HUES48 (cell line): ENCODE measurements at regions not wholly inside any gene's neighbourhood (a gene's known extent, or its start where the extent isn't known, plus 50 kb on each side); places are given as distances from the start of the nearest gene placed in this dataset.
"Not testable (repeated sequence)": the region's sequence is repeated elsewhere in the genome, so short reads cannot be mapped to it uniquely, and the experiment has no call there.

ENCODE experiments used
- H3K27ac ChIP-seq: one replicate; pipeline ENCODE4 v1.7.0; 2013; ENCODE audit warnings: low read depth, low read length, inconsistent platforms
- H3K27me3 ChIP-seq: 2 replicates; pipeline ENCODE4 v1.6.1; 2013; ENCODE audit warnings: mild to moderate bottlenecking, low read length; ENCODE audit not compliant: control insufficient read depth, insufficient read depth
- H3K36me3 ChIP-seq: 2 replicates; pipeline ENCODE4 v1.6.1; 2013; ENCODE audit warnings: low read length; ENCODE audit not compliant: control insufficient read depth, insufficient read depth
- H3K4me1 ChIP-seq: 2 replicates; pipeline ENCODE4 v1.6.1; 2013; ENCODE audit warnings: mild to moderate bottlenecking, low read length; ENCODE audit not compliant: control insufficient read depth, insufficient read depth
- H3K4me3 ChIP-seq: 2 replicates; pipeline ENCODE4 v1.5.1; 2013; ENCODE audit warnings: mild to moderate bottlenecking, low read depth, low read length
- H3K9ac ChIP-seq: 2 replicates; pipeline ENCODE4 v1.6.1; 2013; ENCODE audit warnings: mild to moderate bottlenecking, low read depth, low read length, moderate library complexity
- H3K9me3 ChIP-seq: 2 replicates; pipeline ENCODE4 v1.6.1; 2013; ENCODE audit warnings: low read length; ENCODE audit not compliant: control insufficient read depth, insufficient read depth

DNA sequence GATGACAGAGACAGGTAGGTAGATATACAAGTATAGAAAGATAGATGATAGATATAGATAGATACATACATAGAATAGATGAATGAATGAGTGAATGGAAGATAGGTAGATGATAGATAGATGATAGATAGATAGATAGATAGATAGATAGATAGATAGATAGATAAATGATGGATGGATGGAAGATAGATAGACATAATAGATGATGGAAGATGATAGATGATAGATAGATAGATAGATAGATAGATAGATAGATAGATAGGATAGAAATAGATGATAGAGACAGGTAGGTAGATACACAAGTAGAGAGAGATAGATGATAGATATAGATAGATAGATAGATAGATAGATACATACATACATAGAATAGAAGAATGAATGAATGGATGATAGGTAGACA lies 510.1 kb upstream of the AUTS2 start:
- H3K27me3 ChIP-seq = no peaks in the 10 kb centered on the region
- no peak overlapping the region for H3K27ac ChIP-seq
- no peaks in the 10 kb centered on the region for H3K36me3 ChIP-seq
- no peak overlapping the region for H3K9ac ChIP-seq
- H3K4me1 ChIP-seq = no peaks in the 10 kb centered on the region
- H3K4me3 ChIP-seq = no peak overlapping the region
- peaks cover 3% of the 10 kb centered on the region; the same call in 1 of the 2 replicates for H3K9me3 ChIP-seq

GRCh38 chr7:69090936-69091335 lies 507.3 kb upstream of the AUTS2 start:
- Histone ChIP-seq H3K9ac (no peak overlapping the region), H3K27me3 (no peaks in the 10 kb centered on the region), H3K9me3 (peaks cover 14% of the 10 kb centered on the region), H3K36me3 (no peaks in the 10 kb centered on the region), H3K4me1 (no peaks in the 10 kb centered on the region), H3K4me3 (no peak overlapping the region), H3K27ac (no peak overlapping the region)

DNA sequence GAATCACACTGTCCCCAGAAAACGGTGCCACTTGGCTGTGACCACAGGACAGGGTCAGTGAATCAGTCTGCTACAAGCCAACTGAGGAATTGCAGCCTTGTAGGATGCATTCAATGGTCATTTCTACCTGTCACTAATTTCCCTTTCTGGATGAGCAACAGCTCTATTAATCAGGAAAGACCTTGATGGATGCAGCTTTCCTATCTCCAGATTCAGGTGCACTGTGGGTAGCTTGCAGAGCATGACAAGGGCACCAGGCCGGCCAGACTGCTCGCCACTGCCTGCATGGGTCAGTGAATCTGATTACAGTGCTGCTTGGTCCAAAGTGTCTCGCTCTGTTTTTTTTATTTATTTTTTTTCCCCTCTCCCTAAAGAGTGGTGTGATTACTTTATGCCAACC lies 506.8 kb upstream of the AUTS2 start:
- no peak overlapping the region for H3K27ac ChIP-seq
- H3K36me3 ChIP-seq = no peaks in the 10 kb centered on the region
- no peaks in the 10 kb centered on the region for H3K27me3 ChIP-seq
- H3K4me3 ChIP-seq = no peak overlapping the region
- H3K9me3 ChIP-seq = peaks cover 14% of the 10 kb centered on the region
- H3K9ac ChIP-seq = no peak overlapping the region
- no peaks in the 10 kb centered on the region for H3K4me1 ChIP-seq

DNA sequence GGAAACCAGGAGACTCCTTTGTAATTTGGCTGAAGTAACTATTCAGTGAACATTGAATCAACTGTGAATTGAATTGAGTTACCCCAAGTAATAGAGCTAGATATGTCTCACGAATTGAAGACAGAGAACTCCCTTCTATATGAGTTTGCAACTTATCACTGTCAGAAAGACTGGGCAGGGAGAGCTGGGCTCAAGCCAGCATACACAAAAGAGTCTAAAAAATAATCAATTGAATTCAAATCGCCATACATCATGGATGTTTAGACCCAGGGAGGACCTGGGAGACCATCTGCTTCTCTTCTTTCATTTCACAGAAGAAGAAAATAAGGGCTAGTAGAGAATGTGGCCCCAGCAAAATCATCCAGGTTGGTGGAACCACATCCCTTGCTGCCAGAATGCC lies 503.1 kb upstream of the AUTS2 start:
- Histone ChIP-seq H3K27me3 (no peaks in the 10 kb centered on the region), H3K4me1 (no peaks in the 10 kb centered on the region), H3K4me3 (no peak overlapping the region), H3K36me3 (no peaks in the 10 kb centered on the region), H3K9me3 (peaks cover 14% of the 10 kb centered on the region), H3K9ac (no peak overlapping the region), H3K27ac (no peak overlapping the region)

DNA sequence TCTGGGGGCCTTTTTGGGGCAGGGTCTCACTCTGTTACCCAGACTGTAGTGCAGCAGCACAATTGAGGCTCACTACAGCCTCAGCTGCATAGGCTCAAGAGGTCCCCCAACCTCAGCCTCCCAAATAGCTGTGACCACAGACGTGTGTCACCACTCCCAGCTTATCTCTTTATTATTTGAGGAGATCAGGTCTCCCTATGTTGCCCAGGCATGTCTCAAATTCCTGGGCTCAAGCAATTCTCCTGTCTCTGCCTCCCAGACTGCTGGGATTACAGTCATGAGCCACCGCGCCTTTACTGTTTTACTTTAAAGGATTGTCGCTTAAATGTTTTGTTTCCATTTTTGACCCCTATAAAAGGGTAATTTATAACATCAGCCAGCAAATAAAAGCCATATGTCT lies 502.6 kb upstream of the AUTS2 start:
- Histone ChIP-seq H3K4me3 (no peak overlapping the region), H3K27me3 (no peaks in the 10 kb centered on the region), H3K27ac (no peak overlapping the region), H3K36me3 (no peaks in the 10 kb centered on the region), H3K9me3 (peaks cover 14% of the 10 kb centered on the region), H3K9ac (no peak overlapping the region), H3K4me1 (no peaks in the 10 kb centered on the region)

DNA sequence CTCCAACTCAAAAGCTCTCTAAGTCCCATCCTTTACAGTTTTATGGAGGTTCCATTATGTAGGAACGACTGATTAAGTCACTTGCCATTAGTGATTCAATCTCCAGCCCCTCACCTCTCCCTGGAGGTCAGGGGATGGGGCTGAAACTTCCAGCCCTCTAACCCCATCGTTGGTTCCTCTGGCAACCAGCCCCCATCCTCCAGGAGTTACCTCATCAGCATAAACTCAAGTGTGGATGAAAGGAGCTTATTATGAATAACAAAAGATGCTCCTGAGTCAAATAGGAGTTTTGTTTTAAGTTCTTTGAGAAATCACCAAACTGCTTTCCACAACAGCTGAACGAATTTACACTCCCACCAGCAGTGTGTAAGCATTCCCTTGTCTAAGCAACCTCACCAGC lies 494.3 kb upstream of the AUTS2 start:
- H3K4me1 ChIP-seq = peaks cover 30% of the 10 kb centered on the region
- no peaks in the 10 kb centered on the region for H3K9me3 ChIP-seq
- H3K4me3 ChIP-seq = no peak overlapping the region
- H3K9ac ChIP-seq = no peak overlapping the region
- peak overlapping the region; percentile 40 for H3K27ac ChIP-seq
- no peaks in the 10 kb centered on the region for H3K36me3 ChIP-seq
- no peaks in the 10 kb centered on the region for H3K27me3 ChIP-seq

- H3K9ac ChIP-seq = no peak overlapping the region
- no peaks in the 10 kb centered on the region for H3K36me3 ChIP-seq
- H3K4me3 ChIP-seq = no peak overlapping the region
- no peaks in the 10 kb centered on the region for H3K27me3 ChIP-seq
- peaks cover 34% of the 10 kb centered on the region for H3K4me1 ChIP-seq
- peak overlapping the region; percentile 40 for H3K27ac ChIP-seq
- no peaks in the 10 kb centered on the region for H3K9me3 ChIP-seq
Measured at GRCh38 chr7:69105092-69105491, 493.2 kb upstream of the AUTS2 start.

GRCh38 chr7:69105981-69106380 lies 492.3 kb upstream of the AUTS2 start:
- Histone ChIP-seq H3K36me3 (no peaks in the 10 kb centered on the region), H3K4me3 (no peak overlapping the region), H3K27me3 (no peaks in the 10 kb centered on the region), H3K9me3 (no peaks in the 10 kb centered on the region), H3K4me1 (peaks cover 34% of the 10 kb centered on the region), H3K27ac (no peak overlapping the region), H3K9ac (no peak overlapping the region)

DNA sequence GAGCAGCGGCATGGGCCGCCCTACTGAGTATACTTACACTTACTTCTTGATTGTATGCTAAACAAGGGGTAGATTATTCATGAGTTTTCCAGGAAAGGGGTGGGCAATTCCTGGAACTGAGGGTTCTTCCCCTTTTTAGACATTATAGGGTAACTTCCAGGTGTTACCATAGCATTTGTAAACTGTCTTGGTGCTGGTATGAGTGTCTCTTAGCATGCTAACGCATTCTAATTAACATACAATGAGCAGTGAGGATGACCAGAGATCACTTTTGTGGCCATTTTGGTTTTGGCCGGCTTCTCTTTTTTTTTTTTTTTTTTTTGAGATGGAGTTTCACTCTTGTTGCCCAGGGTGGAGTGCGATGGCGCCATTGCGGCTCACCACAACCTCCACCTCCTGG lies 491.8 kb upstream of the AUTS2 start:
- H3K9ac ChIP-seq, H3K9me3 ChIP-seq, H3K27ac ChIP-seq, H3K36me3 ChIP-seq, H3K27me3 ChIP-seq, H3K4me3 ChIP-seq: not testable (repeated sequence)
- H3K4me1 ChIP-seq = peaks cover 34% of the 10 kb centered on the region

DNA sequence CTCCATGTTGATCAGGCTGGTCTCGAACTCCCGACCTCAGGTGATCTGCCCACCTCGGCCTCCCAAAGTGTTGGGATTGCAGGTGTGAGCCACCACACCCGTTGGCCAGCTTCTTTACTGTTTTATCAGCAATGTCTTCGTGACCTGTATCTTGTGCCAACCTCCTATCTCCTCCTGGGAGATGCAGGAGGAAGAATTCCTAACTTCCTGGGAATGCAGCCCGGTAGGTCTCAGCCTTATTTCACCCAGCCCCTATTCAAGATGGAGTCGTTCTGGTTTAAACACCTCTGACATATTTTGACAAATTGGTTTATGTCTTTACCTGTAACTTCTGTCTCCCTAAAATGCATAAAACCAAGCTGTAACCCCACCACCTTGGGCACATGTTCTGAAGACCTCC lies 491.3 kb upstream of the AUTS2 start:
- not testable (repeated sequence) for H3K9ac ChIP-seq, H3K4me3 ChIP-seq, H3K27me3 ChIP-seq, H3K9me3 ChIP-seq, H3K36me3 ChIP-seq, H3K27ac ChIP-seq
- H3K4me1 ChIP-seq = peaks cover 34% of the 10 kb centered on the region

GRCh38 chr7:69108097-69108496 lies 490.2 kb upstream of the AUTS2 start:
- no peaks in the 10 kb centered on the region for H3K9me3 ChIP-seq
- H3K4me1 ChIP-seq = peaks cover 34% of the 10 kb centered on the region
- H3K36me3 ChIP-seq = no peaks in the 10 kb centered on the region
- no peak overlapping the region for H3K9ac ChIP-seq
- H3K27ac ChIP-seq = no peak overlapping the region
- H3K4me3 ChIP-seq = no peak overlapping the region
- H3K27me3 ChIP-seq = no peaks in the 10 kb centered on the region

DNA sequence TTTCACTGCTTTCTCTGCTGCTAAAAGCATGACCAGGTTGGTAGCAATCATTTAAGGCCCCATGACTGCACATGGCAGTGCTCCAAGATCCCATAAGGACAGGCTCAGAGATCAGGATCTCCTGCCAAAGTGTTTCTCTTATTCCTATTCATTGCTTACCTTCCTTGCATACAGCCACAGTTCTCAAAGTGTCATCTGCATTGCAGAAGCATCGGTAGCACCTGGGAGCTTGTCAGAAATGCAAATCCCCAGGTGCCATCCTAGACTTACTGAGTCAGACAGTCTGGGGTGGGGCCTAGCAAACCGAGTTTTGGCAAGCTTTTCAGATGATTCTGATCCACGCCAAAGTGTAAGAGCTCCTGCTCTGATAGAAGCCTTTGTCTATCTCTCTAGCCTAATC lies 489.0 kb upstream of the AUTS2 start:
- H3K36me3 ChIP-seq = no peaks in the 10 kb centered on the region
- no peaks in the 10 kb centered on the region for H3K9me3 ChIP-seq
- H3K4me3 ChIP-seq = no peak overlapping the region
- H3K27me3 ChIP-seq = no peaks in the 10 kb centered on the region
- H3K9ac ChIP-seq = no peak overlapping the region
- peaks cover 30% of the 10 kb centered on the region for H3K4me1 ChIP-seq
- H3K27ac ChIP-seq = no peak overlapping the region
